ENCODE measurements at regions not wholly inside any gene's neighbourhood (a gene's known extent, or its start where the extent isn't known, plus 50 kb on each side); places are given as distances from the start of the nearest gene placed in this dataset.

DNA sequence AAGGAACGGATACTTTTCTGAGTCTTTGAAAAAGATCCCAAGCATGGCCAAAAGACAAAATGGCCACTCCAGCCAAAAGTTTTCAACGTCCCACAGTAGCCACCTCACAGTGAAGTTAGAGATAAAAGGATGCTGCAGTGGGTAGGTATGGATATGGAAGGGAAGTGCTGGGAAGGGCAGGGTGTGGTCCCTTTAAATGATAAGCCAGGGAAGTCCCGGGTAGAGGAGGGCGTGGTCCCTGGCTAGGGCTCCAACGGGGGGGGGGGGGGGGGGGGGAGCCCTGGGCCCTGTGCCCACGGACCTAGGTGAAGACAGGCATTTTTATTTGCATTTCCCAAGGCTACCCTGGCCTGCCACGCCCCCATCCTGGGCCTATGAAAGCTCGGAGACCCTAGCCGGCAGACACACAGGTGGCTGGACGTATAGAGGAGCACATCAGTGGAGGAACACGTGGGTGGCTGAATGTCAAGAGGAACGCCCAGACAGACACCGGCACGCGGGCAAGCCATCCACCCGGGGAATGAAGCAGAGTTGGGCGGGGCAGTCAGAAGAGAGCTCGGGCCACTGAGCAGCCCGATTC lies 306.7 kb downstream of the NFIB start:
- no peak for DNase-seq (ENCODE audit: low spot score)
- TF ChIP-seq CTCF (conservative IDR thresholded peaks at IDR 0.05; ENCODE audit: low read depth, low read length) (no peak), EZH2 (IDR thresholded peaks at IDR 0.05; ENCODE audit: borderline replicate concordance, low read depth, low read length, poor library complexity, severe bottlenecking) (no peak)
- no peak overlapping the region for H3K4me3 ChIP-seq (ENCODE audit: low read depth, low read length, poor library complexity, severe bottlenecking)
- H3K27me3 ChIP-seq (replicated peaks; ENCODE audit: insufficient read depth, low read depth, low read length, poor library complexity): no peaks in the 10 kb centered on the region
- H3K27ac ChIP-seq (ENCODE audit: low read depth, low read length, poor library complexity, severe bottlenecking): no peak overlapping the region
- H3K9me3 ChIP-seq (ENCODE audit: low read depth, low read length, poor library complexity, severe bottlenecking): no peaks in the 10 kb centered on the region
- POLR2A ChIA-PET (ENCODE audit: low non-redundant PET): no interaction called here
- BruUV-seq (replicated peaks): no TSS peak
- H3K36me3 ChIP-seq (ENCODE audit: insufficient read depth, low read length, poor library complexity, severe bottlenecking): no peaks in the 10 kb centered on the region
- no peaks in the 10 kb centered on the region for H3K4me1 ChIP-seq (ENCODE audit: insufficient read depth, low read length, poor library complexity, severe bottlenecking)
- CTCF ChIA-PET: no interaction called here
- intact Hi-C loops (cut with micrococcal nuclease; ENCODE audit: unreplicated experiment): no loop called here

GRCh38 chr9:14006386-14007187 lies 307.4 kb downstream of the NFIB start:
- intact Hi-C loops (cut with micrococcal nuclease; ENCODE audit: unreplicated experiment): no loop called here

GRCh38 chr9:14004110-14004509 lies 309.8 kb downstream of the NFIB start:
- intact Hi-C loops (cut with micrococcal nuclease; ENCODE audit: unreplicated experiment): no loop called here
- Histone ChIP-seq H3K9me3 (ENCODE audit: low read depth, low read length, poor library complexity, severe bottlenecking) (no peaks in the 10 kb centered on the region), H3K4me1 (ENCODE audit: insufficient read depth, low read length, poor library complexity, severe bottlenecking) (no peaks in the 10 kb centered on the region), H3K27me3 (replicated peaks; ENCODE audit: insufficient read depth, low read depth, low read length, poor library complexity) (no peaks in the 10 kb centered on the region), H3K27ac (ENCODE audit: low read depth, low read length, poor library complexity, severe bottlenecking) (no peak overlapping the region), H3K4me3 (ENCODE audit: low read depth, low read length, poor library complexity, severe bottlenecking) (no peak overlapping the region), H3K36me3 (ENCODE audit: insufficient read depth, low read length, poor library complexity, severe bottlenecking) (no peaks in the 10 kb centered on the region)
- TF ChIP-seq CTCF (conservative IDR thresholded peaks at IDR 0.05; ENCODE audit: low read depth, low read length) (no peak), EZH2 (IDR thresholded peaks at IDR 0.05; ENCODE audit: borderline replicate concordance, low read depth, low read length, poor library complexity, severe bottlenecking) (no peak)
- no peak for DNase-seq (ENCODE audit: low spot score)
- ChIA-PET POLR2A (ENCODE audit: low non-redundant PET) (no interaction called here), CTCF (no interaction called here)
- no TSS peak for BruUV-seq (replicated peaks)

More at GRCh38 chr9:14006386-14007187, 307.4 kb downstream of the NFIB start:
- Histone ChIP-seq H3K36me3 (ENCODE audit: insufficient read depth, low read length, poor library complexity, severe bottlenecking) (no peaks in the 10 kb centered on the region), H3K27me3 (replicated peaks; ENCODE audit: insufficient read depth, low read depth, low read length, poor library complexity) (no peaks in the 10 kb centered on the region), H3K9me3 (ENCODE audit: low read depth, low read length, poor library complexity, severe bottlenecking) (no peaks in the 10 kb centered on the region), H3K4me3 (ENCODE audit: low read depth, low read length, poor library complexity, severe bottlenecking) (no peak overlapping the region), H3K27ac (ENCODE audit: low read depth, low read length, poor library complexity, severe bottlenecking) (no peak overlapping the region), H3K4me1 (ENCODE audit: insufficient read depth, low read length, poor library complexity, severe bottlenecking) (no peaks in the 10 kb centered on the region)
- no peak for DNase-seq (ENCODE audit: low spot score)
- ChIA-PET POLR2A (ENCODE audit: low non-redundant PET) (no interaction called here), CTCF (no interaction called here)
- BruUV-seq (replicated peaks): no TSS peak
- TF ChIP-seq CTCF (conservative IDR thresholded peaks at IDR 0.05; ENCODE audit: low read depth, low read length): no peak
- no peak for TF ChIP-seq EZH2 (IDR thresholded peaks at IDR 0.05; ENCODE audit: borderline replicate concordance, low read depth, low read length, poor library complexity, severe bottlenecking)

All from A673 (cell line).